GM12872 (cell line): ENCODE measurements at regions not wholly inside any gene's neighbourhood (a gene's known extent, or its start where the extent isn't known, plus 50 kb on each side); places are given as distances from the start of the nearest gene placed in this dataset.

Experiments used
- CTCF ChIP-seq: IDR thresholded peaks from 3 replicates; pipeline ENCODE4 v1.5.1; 2011; ENCODE audit warnings: low read depth, mild to moderate bottlenecking, low read length, moderate library complexity; ENCODE audit not compliant: insufficient read depth

- TF ChIP-seq CTCF, result no peak
Observed at GRCh38 chr4:74665346-74665745, 129.0 kb downstream of the BTC start.

- TF ChIP-seq CTCF, result no peak
Observed at GRCh38 chr4:74665876-74666275, 128.4 kb downstream of the BTC start.

- no peak for TF ChIP-seq CTCF
Observed at GRCh38 chr4:74667438-74667837, 126.9 kb downstream of the BTC start.

GRCh38 chr4:74667944-74668343, 126.4 kb downstream of the BTC start:
- no peak for TF ChIP-seq CTCF

GRCh38 chr4:74669702-74670101, 124.6 kb downstream of the BTC start:
- no peak for TF ChIP-seq CTCF

- no peak for TF ChIP-seq CTCF
Observed at GRCh38 chr4:74670583-74670982, 123.7 kb downstream of the BTC start.

- TF ChIP-seq CTCF, result peak; percentile 46; the same call in 2 of the 3 replicates
Observed at GRCh38 chr4:74671080-74671698, 123.1 kb downstream of the BTC start.
